Mesothelial cell of epicardium (in vitro differentiated cells): ENCODE measurements at regions not wholly inside any gene's neighbourhood (a gene's known extent, or its start where the extent isn't known, plus 50 kb on each side); places are given as distances from the start of the nearest gene placed in this dataset.

Experiments
- DNase-seq, 2 experiments: peaks; one replicate each; pipeline ENCODE4 v3.0.0; 2021; ENCODE audit warnings: low spot score in 2 of 2; ENCODE audit not compliant: unreplicated experiment in 2 of 2
- H3K27ac Mint-ChIP-seq: 2 replicates; pipeline ENCODE4 v1.8.0; 2021; ENCODE audit warnings: mixed read lengths
- H3K27me3 Mint-ChIP-seq: 2 replicates; pipeline ENCODE4 v1.8.0; 2021; ENCODE audit warnings: low read depth, mixed read lengths
- H3K36me3 Mint-ChIP-seq: 2 replicates; pipeline ENCODE4 v1.8.0; 2021; ENCODE audit warnings: mixed read lengths
- H3K4me1 Mint-ChIP-seq: 2 replicates; pipeline ENCODE4 v1.8.0; 2021; ENCODE audit warnings: mixed read lengths
- H3K4me3 Mint-ChIP-seq: 2 replicates; pipeline ENCODE4 v1.8.0; 2021; ENCODE audit warnings: mild to moderate bottlenecking, moderate library complexity, mixed read lengths
- H3K9me3 Mint-ChIP-seq: 2 replicates; pipeline ENCODE4 v1.8.0; 2021; ENCODE audit warnings: mixed read lengths
- CTCF ChIP-seq: fragments of 200-600 bp; sonication (generic); IDR thresholded peaks from one replicate; pipeline ENCODE4 v1.5.0; 2021; ENCODE audit warnings: antibody characterized with exemption; ENCODE audit not compliant: unreplicated experiment

GRCh38 chr4:35461931-35462659, 782.2 kb downstream of the ARAP2 start:
- Mint-ChIP-seq H3K36me3 (peaks cover 7% of the 10 kb centered on the region), H3K4me3 (no peak overlapping the region), H3K27ac (no peak overlapping the region), H3K4me1 (peaks cover 8% of the 10 kb centered on the region), H3K27me3 (no peaks in the 10 kb centered on the region), H3K9me3 (peaks cover 45% of the 10 kb centered on the region)
- no peak for TF ChIP-seq CTCF
- DNase-seq: no peak

GRCh38 chr4:35463251-35463952, 780.9 kb downstream of the ARAP2 start:
- peaks cover 32% of the 10 kb centered on the region for H3K9me3 Mint-ChIP-seq
- H3K4me1 Mint-ChIP-seq: peaks cover 10% of the 10 kb centered on the region
- H3K27me3 Mint-ChIP-seq: no peaks in the 10 kb centered on the region
- H3K4me3 Mint-ChIP-seq: no peak overlapping the region
- no peak overlapping the region for H3K27ac Mint-ChIP-seq
- H3K36me3 Mint-ChIP-seq: peaks cover 7% of the 10 kb centered on the region
- TF ChIP-seq CTCF: no peak
- no peak for DNase-seq

GRCh38 chr4:35464964-35465528, 779.3 kb downstream of the ARAP2 start:
- peaks cover 10% of the 10 kb centered on the region for H3K4me1 Mint-ChIP-seq
- H3K4me3 Mint-ChIP-seq: no peak overlapping the region
- no peak for DNase-seq
- H3K27ac Mint-ChIP-seq: no peak overlapping the region
- H3K9me3 Mint-ChIP-seq: peaks cover 25% of the 10 kb centered on the region
- H3K27me3 Mint-ChIP-seq: no peaks in the 10 kb centered on the region
- no peak for TF ChIP-seq CTCF
- no peaks in the 10 kb centered on the region for H3K36me3 Mint-ChIP-seq

DNA sequence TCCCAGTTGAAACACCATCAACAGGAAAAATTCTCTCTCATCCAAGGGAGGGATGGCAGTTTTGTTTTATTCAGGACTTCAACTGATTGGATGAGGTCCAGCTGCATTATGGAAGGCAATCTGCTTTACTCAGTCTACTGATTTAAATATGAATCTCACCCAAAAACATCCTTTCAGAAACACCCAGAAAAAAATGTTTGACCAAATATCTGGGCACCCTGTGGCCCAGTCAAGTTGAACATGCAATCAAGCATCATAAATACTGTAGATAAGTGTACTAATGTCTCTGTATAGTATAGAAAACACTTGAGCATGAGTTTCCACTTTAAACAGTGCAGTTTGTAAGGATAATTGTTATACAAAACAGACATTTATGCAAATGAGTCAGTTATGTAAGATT, 753.2 kb downstream of the ARAP2 start:
- Mint-ChIP-seq H3K9me3 (peaks cover 12% of the 10 kb centered on the region), H3K27ac (no peak overlapping the region)
- TF ChIP-seq CTCF: no peak

GRCh38 chr4:35493977-35494376, 750.3 kb downstream of the ARAP2 start:
- no peak for DNase-seq
- Mint-ChIP-seq H3K4me3 (no peak overlapping the region), H3K4me1 (no peaks in the 10 kb centered on the region), H3K36me3 (no peaks in the 10 kb centered on the region), H3K27ac (no peak overlapping the region), H3K9me3 (peaks cover 16% of the 10 kb centered on the region), H3K27me3 (no peaks in the 10 kb centered on the region)
- TF ChIP-seq CTCF: no peak

More for the DNA sequence above, 753.2 kb downstream of the ARAP2 start:
- Mint-ChIP-seq H3K27me3 (no peaks in the 10 kb centered on the region), H3K36me3 (no peaks in the 10 kb centered on the region), H3K4me3 (no peak overlapping the region), H3K4me1 (no peaks in the 10 kb centered on the region)
- DNase-seq: no peak
